NCI-H2107 (cell line): ENCODE measurements at regions not wholly inside any gene's neighbourhood (a gene's known extent, or its start where the extent isn't known, plus 50 kb on each side); places are given as distances from the start of the nearest gene placed in this dataset.
"Not testable (repeated sequence)": the region's sequence is repeated elsewhere in the genome, so short reads cannot be mapped to it uniquely, and the experiment has no call there.

Experiments used
- DNase-seq: peaks from one replicate; lab custom pipeline; 2025; lab: John Stamatoyannopoulos, UW

GRCh38 chr5:145574889-145575573 lies 260.1 kb downstream of the PRELID2 start:
- no peak for DNase-seq

GRCh38 chr5:145568581-145568980 lies 266.6 kb downstream of the PRELID2 start:
- DNase-seq = peak; percentile 0

DNA sequence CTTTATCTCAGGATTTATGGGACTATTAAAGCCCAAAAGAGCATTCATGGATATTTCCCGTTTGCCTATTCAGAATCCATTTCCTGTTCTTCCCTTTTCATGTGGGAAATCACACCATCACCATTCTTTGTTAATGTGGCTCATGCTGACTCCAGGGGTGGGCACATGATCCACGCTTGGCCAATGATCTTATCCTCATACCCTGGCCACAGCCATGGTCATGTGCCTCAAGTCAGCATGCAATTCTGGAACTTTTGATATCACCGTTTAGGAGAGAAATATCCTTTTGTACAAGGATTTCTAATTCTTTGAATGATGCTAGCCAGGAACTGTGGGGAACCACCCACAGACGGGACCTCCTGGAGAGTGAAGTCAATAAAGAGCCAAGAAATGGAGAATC lies 272.2 kb downstream of the PRELID2 start:
- no peak for DNase-seq

DNA sequence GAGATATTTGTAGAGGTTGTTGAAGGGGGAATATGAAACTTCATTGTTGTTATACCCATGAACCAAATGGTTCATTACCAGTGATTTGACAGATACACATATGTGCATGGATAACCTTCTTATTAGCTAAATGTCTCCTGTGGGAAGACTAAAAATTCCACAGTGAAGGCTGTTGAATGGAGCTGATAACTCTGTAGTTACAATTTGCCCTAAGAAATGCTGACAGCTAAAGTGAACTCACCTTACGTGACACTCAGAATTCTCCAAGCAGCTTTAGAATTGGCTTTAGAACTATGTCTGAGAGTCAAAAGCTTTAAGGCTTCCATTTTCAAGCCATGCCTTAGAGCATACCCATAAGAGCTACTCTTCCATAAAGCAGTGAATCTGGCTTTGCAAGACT lies 276.9 kb downstream of the PRELID2 start:
- no peak for DNase-seq

- no peak for DNase-seq
Observed at GRCh38 chr5:145557345-145557744, 277.8 kb downstream of the PRELID2 start.

GRCh38 chr5:145554399-145554798 lies 280.7 kb downstream of the PRELID2 start:
- no peak for DNase-seq

GRCh38 chr5:145553177-145553576 lies 282.0 kb downstream of the PRELID2 start:
- DNase-seq = no peak

DNA sequence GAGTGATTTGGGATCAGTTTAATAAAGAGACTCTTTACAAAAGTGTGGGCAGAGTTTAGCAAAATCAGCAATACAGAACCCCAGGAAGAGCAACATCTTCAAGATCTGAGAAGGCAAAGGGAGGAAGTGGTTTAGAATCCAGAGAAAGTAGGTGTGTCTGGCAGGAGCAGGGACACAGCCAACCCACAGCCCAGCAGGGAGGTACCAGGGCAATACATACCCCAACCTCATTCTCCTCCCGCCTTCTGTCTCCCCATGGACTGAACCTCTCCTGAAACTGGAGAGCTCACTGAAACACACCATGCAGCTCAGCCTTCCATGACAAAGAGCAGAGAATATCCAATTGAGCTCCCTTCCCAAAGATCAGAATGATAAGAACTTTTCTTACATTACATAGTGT lies 283.4 kb downstream of the PRELID2 start:
- no peak for DNase-seq

DNA sequence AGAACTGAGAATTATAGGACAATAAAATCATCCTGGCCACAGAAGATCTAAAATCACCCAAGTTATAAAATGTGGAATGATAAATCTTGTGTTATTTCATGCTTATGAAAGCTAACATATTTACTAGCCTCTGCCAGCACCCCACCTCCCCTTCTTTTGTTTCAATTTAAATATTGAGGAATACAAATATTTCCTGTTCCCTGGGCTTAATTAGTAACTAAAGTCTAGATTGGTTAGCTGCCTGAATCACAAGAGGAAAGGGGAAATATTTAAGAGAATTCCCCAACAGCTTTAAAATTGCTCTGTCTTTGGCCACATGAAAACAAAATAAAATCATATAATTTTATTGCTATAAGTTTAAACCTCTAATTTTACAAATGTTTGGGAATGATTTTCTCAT lies 287.0 kb downstream of the PRELID2 start:
- no peak for DNase-seq

DNA sequence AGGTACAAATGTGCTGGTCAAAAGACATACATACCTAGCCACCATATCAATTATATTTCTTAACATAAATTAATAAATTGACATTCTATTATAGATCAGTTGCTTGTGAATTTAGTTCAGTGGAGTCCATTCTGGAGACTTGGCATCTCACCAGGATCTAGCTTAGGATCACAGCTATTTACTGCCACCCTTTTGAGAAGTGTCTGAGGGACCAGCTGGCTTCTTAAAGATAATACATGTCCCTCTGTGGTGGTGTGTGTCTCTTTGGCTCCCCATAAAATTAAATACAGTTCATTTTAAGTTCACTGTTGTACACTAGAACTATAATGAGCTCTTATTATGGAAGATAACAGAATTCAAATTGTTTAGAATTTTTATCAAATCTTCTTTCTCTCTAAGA lies 290.7 kb downstream of the PRELID2 start:
- no peak for DNase-seq

DNA sequence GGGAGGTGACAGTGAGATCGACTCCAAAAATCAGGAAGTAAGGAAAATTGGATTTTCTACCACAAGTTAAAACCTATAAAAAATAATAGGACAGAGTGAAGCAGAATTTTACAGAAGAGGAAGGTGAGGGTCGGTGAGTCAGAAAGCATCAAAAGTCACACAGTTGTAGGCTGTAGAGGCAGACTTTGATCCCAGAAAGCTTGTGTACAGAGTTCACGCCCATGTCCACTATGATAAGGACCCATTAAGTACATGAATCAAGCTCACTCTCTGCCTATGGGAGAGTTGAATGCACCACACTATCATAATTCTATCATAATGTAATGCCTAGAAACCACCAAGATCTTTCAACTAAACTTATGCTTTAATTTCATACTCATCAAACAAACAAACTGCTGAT lies 291.2 kb downstream of the PRELID2 start:
- DNase-seq = no peak

DNA sequence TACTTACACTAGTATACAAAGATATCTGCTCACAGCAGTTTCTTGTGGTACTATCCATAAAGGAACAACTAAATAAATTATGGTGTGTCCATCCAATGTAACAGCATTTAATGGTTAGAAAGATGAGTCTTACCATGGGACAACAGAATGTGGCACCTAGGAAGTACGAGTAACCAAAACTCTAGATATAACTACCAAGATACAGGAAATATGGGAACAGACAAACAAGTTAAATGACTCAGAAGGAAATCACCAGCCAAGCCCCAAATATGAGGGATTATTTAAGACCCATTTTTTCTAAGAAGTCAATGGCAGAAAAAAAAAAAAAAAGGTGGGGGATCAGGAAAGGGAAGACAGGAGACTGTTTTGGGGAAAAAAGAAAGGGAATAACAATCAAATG lies 294.8 kb downstream of the PRELID2 start:
- no peak for DNase-seq

DNA sequence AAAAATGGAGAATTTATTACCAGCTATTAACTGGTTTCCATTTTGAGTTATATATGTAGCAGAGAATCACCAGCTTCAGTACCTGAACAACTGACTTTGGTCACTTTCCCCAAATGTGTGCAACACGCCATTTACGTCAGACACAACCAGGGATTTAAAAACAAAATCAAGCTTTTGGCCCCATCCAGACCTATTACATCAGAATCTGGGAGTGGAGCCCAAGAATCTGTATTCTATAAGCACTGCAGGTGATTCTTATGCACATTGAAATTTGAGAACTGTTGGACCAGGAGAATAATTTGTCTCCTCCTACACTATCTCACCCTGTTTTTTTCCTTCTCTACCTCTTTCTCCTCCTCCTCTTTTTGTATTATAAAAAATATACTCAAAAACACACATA lies 295.9 kb downstream of the PRELID2 start:
- DNase-seq = no peak

DNA sequence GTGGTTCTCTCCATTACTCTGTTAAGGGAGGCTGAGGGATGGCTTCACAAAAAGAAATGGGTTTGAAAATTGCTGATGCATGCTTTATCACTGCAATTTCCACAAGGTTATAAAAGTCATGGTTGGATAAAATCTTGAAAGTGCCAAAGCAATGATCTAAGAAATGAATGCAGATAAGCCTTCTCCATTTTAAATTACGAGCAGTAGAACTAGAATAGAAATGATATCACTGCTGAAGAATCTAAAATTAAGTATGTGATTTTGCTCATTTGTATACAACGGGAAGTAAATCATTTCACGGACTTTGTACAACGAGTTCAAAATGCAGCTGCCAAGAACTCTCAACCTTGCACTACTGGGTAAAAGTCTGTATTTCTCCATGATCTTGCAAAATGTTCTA lies 299.0 kb downstream of the PRELID2 start:
- no peak for DNase-seq

DNA sequence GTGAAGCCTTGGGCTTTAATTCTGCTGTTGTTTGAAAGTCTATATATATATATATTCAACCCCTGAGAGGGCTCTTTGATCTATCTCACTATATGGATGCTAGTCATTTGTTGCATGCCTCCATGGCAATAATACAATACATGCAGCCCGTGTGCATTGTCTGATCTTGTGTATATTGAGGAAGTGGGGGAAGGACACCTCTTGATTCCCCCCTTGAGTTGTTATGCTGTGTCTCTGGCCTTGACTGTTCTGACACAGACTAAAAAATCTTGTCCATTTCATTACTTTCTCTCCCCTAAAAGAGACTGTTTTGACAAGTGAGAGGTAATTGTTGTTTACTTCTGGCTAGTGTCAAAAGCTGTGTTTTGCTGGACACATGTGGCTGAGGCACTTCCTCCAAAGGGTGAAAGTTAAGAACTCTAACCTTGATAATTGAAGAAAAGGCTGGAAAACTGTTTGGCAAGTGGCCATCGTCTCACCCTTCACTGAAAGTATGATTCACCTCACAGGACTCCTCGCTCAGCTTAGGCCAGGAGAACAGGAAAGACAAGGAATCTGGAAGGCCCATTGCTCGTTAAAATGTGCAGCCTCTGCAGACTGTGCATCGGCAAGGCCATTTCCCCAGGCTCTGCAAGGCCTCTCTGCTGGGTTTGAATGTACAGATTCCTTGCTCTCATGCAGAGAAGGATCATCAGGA lies 304.0 kb downstream of the PRELID2 start:
- DNase-seq = no peak

- DNase-seq = no peak
Observed at GRCh38 chr5:145521523-145521922, 313.6 kb downstream of the PRELID2 start.

GRCh38 chr5:145521066-145521465 lies 314.1 kb downstream of the PRELID2 start:
- no peak for DNase-seq

DNA sequence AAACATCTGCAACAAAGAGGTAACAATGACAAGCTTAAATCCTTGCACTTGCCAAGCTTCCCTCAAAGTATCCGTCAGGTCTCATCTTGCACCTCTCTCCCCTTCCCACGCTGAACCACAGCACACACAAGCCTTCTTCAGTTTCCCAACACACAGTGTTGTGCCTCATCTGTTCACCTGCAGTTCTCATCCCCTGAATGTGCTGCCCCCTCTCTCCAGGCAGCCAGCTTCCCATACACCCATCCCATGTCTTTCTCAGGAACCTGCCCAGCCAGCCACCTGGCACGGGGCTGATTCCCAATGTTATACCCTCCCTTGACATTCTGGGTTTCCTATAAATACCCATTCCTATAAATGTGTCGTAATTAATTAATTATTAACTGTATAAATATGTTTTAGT lies 314.8 kb downstream of the PRELID2 start:
- DNase-seq = no peak

DNA sequence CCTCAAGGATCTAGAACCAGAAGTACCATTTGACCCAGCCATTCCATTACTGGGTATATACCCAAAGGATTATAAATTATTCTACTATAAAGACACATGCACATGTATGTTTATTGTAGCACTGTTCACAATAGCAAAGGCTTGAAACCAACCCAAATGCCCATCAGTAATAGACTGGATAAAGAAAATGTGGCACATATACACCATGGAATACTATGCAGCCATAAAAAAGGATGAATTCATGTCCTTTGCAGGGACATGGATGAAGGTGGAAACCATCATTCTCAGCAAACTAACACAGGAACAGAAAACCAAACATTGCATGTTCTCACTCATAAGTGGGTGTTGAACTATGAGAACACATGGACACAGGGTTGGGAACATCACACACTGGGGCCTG lies 317.6 kb downstream of the PRELID2 start:
- not testable (repeated sequence) for DNase-seq

GRCh38 chr5:145511351-145511750 lies 323.8 kb downstream of the PRELID2 start:
- no peak for DNase-seq

GRCh38 chr5:145510769-145511168 lies 324.4 kb downstream of the PRELID2 start:
- no peak for DNase-seq

GRCh38 chr5:145510324-145510723 lies 324.8 kb downstream of the PRELID2 start:
- DNase-seq = no peak

DNA sequence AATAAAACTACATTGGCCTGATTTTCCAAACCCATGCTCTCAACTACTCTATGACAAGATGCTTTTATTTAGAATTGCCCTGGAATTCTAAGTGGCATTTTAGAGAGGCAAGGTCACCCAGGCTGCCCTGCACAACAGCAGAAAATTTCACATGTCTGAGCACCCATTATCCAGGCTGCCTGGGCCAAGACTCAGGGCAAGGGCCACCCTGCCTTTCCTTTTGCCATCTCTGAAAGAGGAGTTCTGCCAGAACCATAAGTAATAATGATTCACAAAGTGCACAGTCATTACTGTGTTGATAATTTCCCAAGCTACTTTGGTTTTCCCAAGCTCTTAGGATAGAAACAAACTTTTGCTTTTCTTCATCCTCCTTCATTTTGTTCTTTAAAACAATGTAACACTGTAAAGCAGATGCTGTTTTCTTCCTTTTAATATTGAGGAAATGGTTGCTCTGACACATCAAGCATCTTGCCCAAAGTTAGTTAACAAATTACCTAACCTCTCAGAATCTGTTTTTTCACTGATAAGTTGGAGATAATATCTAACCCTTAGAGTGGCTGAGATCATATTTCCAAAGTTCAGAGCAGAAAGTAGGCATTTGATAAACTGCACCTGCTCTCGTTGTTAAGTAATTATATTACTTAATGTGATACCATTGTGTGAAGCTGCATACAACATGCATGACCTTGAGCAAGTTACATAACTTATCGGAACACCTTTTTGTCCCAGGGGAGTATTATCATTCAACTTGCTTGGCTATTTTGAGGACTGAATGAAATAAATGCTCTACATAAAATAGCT lies 325.6 kb downstream of the PRELID2 start:
- DNase-seq = no peak
